GM23248 (cell line): ENCODE measurements at regions not wholly inside any gene's neighbourhood (a gene's known extent, or its start where the extent isn't known, plus 50 kb on each side); places are given as distances from the start of the nearest gene placed in this dataset.

Experiments
- DNase-seq: peaks from one replicate; pipeline ENCODE4 v3.0.0-alpha.2; 2015
- H2AFZ ChIP-seq: fragments of 200-600 bp; sonication (generic); 2 replicates; pipeline ENCODE4 v1.6.1; 2016; ENCODE audit warnings: antibody characterized with exemption
- H3F3A ChIP-seq: fragments of 200-600 bp; sonication (generic); 2 replicates; pipeline ENCODE4 v1.6.1; 2016; ENCODE audit warnings: mild to moderate bottlenecking, antibody characterized with exemption, mixed run types; ENCODE audit not compliant: insufficient read depth
- H3K27ac ChIP-seq: fragments of 200-600 bp; sonication (generic); 2 replicates; pipeline ENCODE4 v1.5.1; 2016; ENCODE audit warnings: mild to moderate bottlenecking
- H3K27me3 ChIP-seq: fragments of 200-600 bp; sonication (generic); replicated peaks from 2 replicates; pipeline ENCODE4 v1.6.1; 2016; ENCODE audit warnings: mild to moderate bottlenecking; ENCODE audit not compliant: insufficient read depth
- H3K36me3 ChIP-seq: fragments of 200-600 bp; sonication (generic); 2 replicates; pipeline ENCODE4 v1.6.1; 2016; ENCODE audit warnings: low read depth, mild to moderate bottlenecking
- H3K4me1 ChIP-seq: fragments of 200-600 bp; sonication (generic); 2 replicates; pipeline ENCODE4 v1.6.1; 2016; ENCODE audit warnings: mild to moderate bottlenecking; ENCODE audit not compliant: insufficient read depth
- H3K4me2 ChIP-seq: fragments of 200-600 bp; sonication (generic); one replicate; pipeline ENCODE4 v1.6.1; 2016; ENCODE audit warnings: mild to moderate bottlenecking; ENCODE audit not compliant: unreplicated experiment
- H3K4me3 ChIP-seq: fragments of 200-600 bp; sonication (generic); 2 replicates; pipeline ENCODE4 v1.5.1; 2016; ENCODE audit warnings: mild to moderate bottlenecking
- H3K79me2 ChIP-seq: fragments of 200-600 bp; sonication (generic); 2 replicates; pipeline ENCODE4 v1.6.1; 2016; ENCODE audit warnings: mild to moderate bottlenecking; ENCODE audit not compliant: insufficient read depth
- H3K9ac ChIP-seq: fragments of 200-600 bp; sonication (generic); 2 replicates; pipeline ENCODE4 v1.6.1; 2016; ENCODE audit warnings: mild to moderate bottlenecking
- H3K9me2 ChIP-seq: fragments of 200-600 bp; sonication (generic); 2 replicates; pipeline ENCODE4 v1.6.1; 2016; ENCODE audit warnings: mixed run types, mild to moderate bottlenecking, moderate library complexity; ENCODE audit not compliant: insufficient read depth
- H3K9me3 ChIP-seq: fragments of 200-600 bp; sonication (generic); one replicate; pipeline ENCODE4 v1.6.1; 2017; ENCODE audit warnings: low read depth
- H4K20me1 ChIP-seq: fragments of 200-600 bp; sonication (generic); 2 replicates; pipeline ENCODE4 v1.6.0; 2016; ENCODE audit not compliant: insufficient read depth
- EZH2 ChIP-seq: fragments of 200-600 bp; sonication (generic); IDR thresholded peaks from 2 replicates; pipeline ENCODE4 v1.6.1; 2018; ENCODE audit warnings: antibody characterized with exemption, mild to moderate bottlenecking; ENCODE audit not compliant: insufficient read depth, poor library complexity, severe bottlenecking
- EZH2phosphoT487 ChIP-seq: fragments of 200-600 bp; sonication (generic); IDR thresholded peaks from 2 replicates; pipeline ENCODE4 v1.6.1; 2018; ENCODE audit warnings: antibody characterized with exemption, moderate library complexity, mild to moderate bottlenecking, low read depth; ENCODE audit not compliant: insufficient read depth
- WGBS, 2 experiments: methylation state at CpG; one replicate each; pipeline ENCODE4 v1.1.6; 2015 to 2017; ENCODE audit warnings: low lambda C conversion rate in 2 of 2, low coverage in 1 of 2; ENCODE audit errors: missing lambda C conversion rate in 2 of 2; 5-methylcytosine and 5-hydroxymethylcytosine counted together
- in situ Hi-C: fragments of 300-500 bp; cut with MboI; formaldehyde crosslinking; loops from 2 replicates; pipeline ENCODE4 v1.15.0; 2020

- Histone ChIP-seq H4K20me1 (no peaks in the 10 kb centered on the region), H3K4me2 (no peak overlapping the region), H3K27me3 (no peaks in the 10 kb centered on the region), H3K4me1 (peaks cover 7% of the 10 kb centered on the region; the same call in 1 of the 2 replicates), H3K9me3 (no peaks in the 10 kb centered on the region), H3K9me2 (no peaks in the 10 kb centered on the region), H3K36me3 (no peaks in the 10 kb centered on the region), H3F3A (no peaks in the 10 kb centered on the region), H3K9ac (no peak overlapping the region), H3K27ac (no peak overlapping the region), H2AFZ (no peak overlapping the region), H3K4me3 (no peak overlapping the region), H3K79me2 (no peaks in the 10 kb centered on the region)
- DNase-seq = no peak
- in situ Hi-C loops = no loop called here
- 89 to 93% methylated on average over 4 to 5 of the region's 5 CpGs for WGBS, 2 experiments
- TF ChIP-seq EZH2 (no peak), EZH2phosphoT487 (no peak)
These were observed 70.1 kb upstream of the EEPD1 start for GRCh38 chr7:36082910-36083309.

GRCh38 chr7:36083626-36084380, 69.3 kb upstream of the EEPD1 start:
- Histone ChIP-seq H3K9ac (no peak overlapping the region), H3K9me3 (no peaks in the 10 kb centered on the region), H3K27ac (no peak overlapping the region), H4K20me1 (no peaks in the 10 kb centered on the region), H3K4me2 (no peak overlapping the region), H3K4me1 (peaks cover 7% of the 10 kb centered on the region; the same call in 1 of the 2 replicates), H2AFZ (no peak overlapping the region), H3F3A (no peaks in the 10 kb centered on the region), H3K27me3 (no peaks in the 10 kb centered on the region), H3K79me2 (no peaks in the 10 kb centered on the region), H3K36me3 (no peaks in the 10 kb centered on the region), H3K4me3 (no peak overlapping the region), H3K9me2 (no peaks in the 10 kb centered on the region)
- 56 to 57% methylated on average over 12 of the region's 12 CpGs for WGBS, 2 experiments
- in situ Hi-C loops = no loop called here
- TF ChIP-seq EZH2 (no peak), EZH2phosphoT487 (no peak)
- DNase-seq = no peak

- no peak overlapping the region for H3K9ac ChIP-seq
- peak; percentile 53 for DNase-seq
- no peak overlapping the region for H3K4me3 ChIP-seq
- H2AFZ ChIP-seq = no peak overlapping the region
- peaks cover 5% of the 10 kb centered on the region; the same call in 1 of the 2 replicates for H3K4me1 ChIP-seq
- no peaks in the 10 kb centered on the region for H3F3A ChIP-seq
- H4K20me1 ChIP-seq = no peaks in the 10 kb centered on the region
- H3K27me3 ChIP-seq = no peaks in the 10 kb centered on the region
- no peak overlapping the region for H3K27ac ChIP-seq
- no peaks in the 10 kb centered on the region for H3K36me3 ChIP-seq
- no peak for TF ChIP-seq EZH2
- TF ChIP-seq EZH2phosphoT487 = no peak
- no peaks in the 10 kb centered on the region for H3K9me2 ChIP-seq
- no peak overlapping the region for H3K4me2 ChIP-seq
- H3K9me3 ChIP-seq = no peaks in the 10 kb centered on the region
- in situ Hi-C loops = no loop called here
- WGBS, 2 experiments = 66 to 68% methylated on average over 26 of the region's 26 CpGs
- H3K79me2 ChIP-seq = no peaks in the 10 kb centered on the region
These were observed 68.5 kb upstream of the EEPD1 start for GRCh38 chr7:36084485-36085091.

- Histone ChIP-seq H3K4me3 (no peak overlapping the region), H3F3A (no peaks in the 10 kb centered on the region), H3K36me3 (no peaks in the 10 kb centered on the region), H3K9me2 (no peaks in the 10 kb centered on the region), H2AFZ (no peak overlapping the region), H4K20me1 (no peaks in the 10 kb centered on the region), H3K27me3 (no peaks in the 10 kb centered on the region), H3K9ac (no peak overlapping the region), H3K4me2 (no peak overlapping the region), H3K4me1 (no peaks in the 10 kb centered on the region), H3K27ac (no peak overlapping the region), H3K9me3 (no peaks in the 10 kb centered on the region), H3K79me2 (no peaks in the 10 kb centered on the region)
- DNase-seq = no peak
- no peak for TF ChIP-seq EZH2phosphoT487
- TF ChIP-seq EZH2 = no peak
- 87 to 88% methylated on average over 16 of the region's 16 CpGs for WGBS, 2 experiments
- in situ Hi-C loops = no loop called here
These were observed 68.0 kb upstream of the EEPD1 start for GRCh38 chr7:36085096-36085495.
